Gastroesophageal sphincter (tissue), 3 donors: ENCODE measurements at regions not wholly inside any gene's neighbourhood (a gene's known extent, or its start where the extent isn't known, plus 50 kb on each side); places are given as distances from the start of the nearest gene placed in this dataset.

ENCODE experiments used
- POLR2A ChIP-seq, 2 donors: fragments of 450-650 bp; IDR thresholded peaks; one replicate each; pipeline ENCODE4 v1.6.1; 2017; ENCODE audit warnings: antibody characterized with exemption in 2 of 2, mild to moderate bottlenecking in 2 of 2, moderate library complexity in 1 of 2
- POLR2AphosphoS5 ChIP-seq: sonication (generic); formaldehyde crosslinking; IDR thresholded peaks from one replicate; pipeline ENCODE4 v1.6.1; 2017; ENCODE audit warnings: antibody characterized with exemption
- TF ChIP-seq, protein P1 (sequence below), 4 experiments: fragments of 200-600 bp in 2 of 4; fragments of 450-650 bp in 2 of 4; sonication (generic) in 1 of 4; IDR thresholded peaks; one replicate each; pipeline ENCODE4 v1.5.1; 2017 to 2019; ENCODE audit warnings: antibody characterized with exemption in 4 of 4, mild to moderate bottlenecking in 2 of 4, moderate library complexity in 2 of 4

DNA sequence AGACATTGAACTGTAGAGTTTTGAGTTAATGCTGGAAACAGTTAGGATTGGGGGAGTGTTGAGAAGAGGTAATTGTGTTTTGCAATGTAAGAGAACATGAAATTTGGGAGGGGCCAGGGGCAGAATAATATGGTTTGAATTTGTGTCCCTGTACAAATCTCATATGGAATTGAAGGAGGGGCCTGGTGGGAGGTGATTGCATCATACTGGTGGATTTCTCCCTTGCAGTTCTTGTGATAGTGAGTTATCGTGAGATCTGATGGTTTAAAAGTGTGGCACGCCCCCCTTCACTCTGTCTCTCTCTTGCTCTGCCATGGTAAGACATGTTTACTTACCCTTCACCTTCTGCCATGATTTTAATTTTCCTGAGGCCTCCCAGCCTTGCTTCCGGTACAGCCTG, 876.0 kb upstream of the FBXO33 start:
- TF ChIP-seq, protein P1, sequence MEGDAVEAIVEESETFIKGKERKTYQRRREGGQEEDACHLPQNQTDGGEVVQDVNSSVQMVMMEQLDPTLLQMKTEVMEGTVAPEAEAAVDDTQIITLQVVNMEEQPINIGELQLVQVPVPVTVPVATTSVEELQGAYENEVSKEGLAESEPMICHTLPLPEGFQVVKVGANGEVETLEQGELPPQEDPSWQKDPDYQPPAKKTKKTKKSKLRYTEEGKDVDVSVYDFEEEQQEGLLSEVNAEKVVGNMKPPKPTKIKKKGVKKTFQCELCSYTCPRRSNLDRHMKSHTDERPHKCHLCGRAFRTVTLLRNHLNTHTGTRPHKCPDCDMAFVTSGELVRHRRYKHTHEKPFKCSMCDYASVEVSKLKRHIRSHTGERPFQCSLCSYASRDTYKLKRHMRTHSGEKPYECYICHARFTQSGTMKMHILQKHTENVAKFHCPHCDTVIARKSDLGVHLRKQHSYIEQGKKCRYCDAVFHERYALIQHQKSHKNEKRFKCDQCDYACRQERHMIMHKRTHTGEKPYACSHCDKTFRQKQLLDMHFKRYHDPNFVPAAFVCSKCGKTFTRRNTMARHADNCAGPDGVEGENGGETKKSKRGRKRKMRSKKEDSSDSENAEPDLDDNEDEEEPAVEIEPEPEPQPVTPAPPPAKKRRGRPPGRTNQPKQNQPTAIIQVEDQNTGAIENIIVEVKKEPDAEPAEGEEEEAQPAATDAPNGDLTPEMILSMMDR (IDR thresholded peaks at IDR 0.05), result no peak
- TF ChIP-seq POLR2AphosphoS5 (no peak), POLR2A (IDR thresholded peaks at IDR 0.05) (no peak)
